ENCODE measurements at regions not wholly inside any gene's neighbourhood (a gene's known extent, or its start where the extent isn't known, plus 50 kb on each side); places are given as distances from the start of the nearest gene placed in this dataset.

DNA sequence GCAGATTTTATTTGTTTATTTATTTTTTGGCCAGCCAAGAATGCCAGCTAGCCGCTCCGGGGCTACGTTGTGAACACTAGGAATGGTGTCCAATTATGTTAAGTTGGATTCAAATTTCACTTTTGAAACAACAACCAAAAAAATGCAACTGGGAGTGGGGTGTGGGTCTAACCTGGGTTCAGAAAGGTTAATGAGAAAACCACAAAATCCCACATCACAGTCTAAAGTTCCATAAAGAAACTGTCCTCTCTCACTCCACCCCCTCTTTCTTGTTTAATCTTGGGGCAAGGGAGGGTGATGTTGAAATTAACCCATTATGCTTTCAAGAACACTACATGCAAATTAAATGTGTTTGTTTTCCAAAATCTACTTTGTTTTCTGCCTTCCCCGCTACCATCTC, 77.2 kb downstream of the LINC00237 start:
- TF ChIP-seq, protein P1, sequence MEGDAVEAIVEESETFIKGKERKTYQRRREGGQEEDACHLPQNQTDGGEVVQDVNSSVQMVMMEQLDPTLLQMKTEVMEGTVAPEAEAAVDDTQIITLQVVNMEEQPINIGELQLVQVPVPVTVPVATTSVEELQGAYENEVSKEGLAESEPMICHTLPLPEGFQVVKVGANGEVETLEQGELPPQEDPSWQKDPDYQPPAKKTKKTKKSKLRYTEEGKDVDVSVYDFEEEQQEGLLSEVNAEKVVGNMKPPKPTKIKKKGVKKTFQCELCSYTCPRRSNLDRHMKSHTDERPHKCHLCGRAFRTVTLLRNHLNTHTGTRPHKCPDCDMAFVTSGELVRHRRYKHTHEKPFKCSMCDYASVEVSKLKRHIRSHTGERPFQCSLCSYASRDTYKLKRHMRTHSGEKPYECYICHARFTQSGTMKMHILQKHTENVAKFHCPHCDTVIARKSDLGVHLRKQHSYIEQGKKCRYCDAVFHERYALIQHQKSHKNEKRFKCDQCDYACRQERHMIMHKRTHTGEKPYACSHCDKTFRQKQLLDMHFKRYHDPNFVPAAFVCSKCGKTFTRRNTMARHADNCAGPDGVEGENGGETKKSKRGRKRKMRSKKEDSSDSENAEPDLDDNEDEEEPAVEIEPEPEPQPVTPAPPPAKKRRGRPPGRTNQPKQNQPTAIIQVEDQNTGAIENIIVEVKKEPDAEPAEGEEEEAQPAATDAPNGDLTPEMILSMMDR (IDR thresholded peaks at IDR 0.05; ENCODE audit: low read depth, low read length) = no peak
- no peak for TF ChIP-seq EZH2phosphoT487 (IDR thresholded peaks at IDR 0.05; ENCODE audit: low read depth)
